Kidney (tissue), 13 donors: ENCODE measurements at regions not wholly inside any gene's neighbourhood (a gene's known extent, or its start where the extent isn't known, plus 50 kb on each side); places are given as distances from the start of the nearest gene placed in this dataset.

ENCODE experiments used
- DNase-seq, 5 donors: peaks; one replicate each; pipeline ENCODE4 v3.0.0-alpha.2; 2013 to 2020
- FAIRE-seq: peaks from 2 replicates; lab custom pipeline; 2012; peaks lifted over from hg19 to GRCh38; lab: Jason Lieb, UNC
- H3K27ac ChIP-seq, 2 donors: one replicate each; pipeline ENCODE4 v1.7.0; 2013; ENCODE audit warnings: low read depth in 2 of 2, low read length in 2 of 2, inconsistent platforms in 1 of 2
- H3K27me3 ChIP-seq: one replicate; pipeline ENCODE4 v1.7.1; 2013; ENCODE audit warnings: low read length, inconsistent platforms; ENCODE audit not compliant: control insufficient read depth, insufficient read depth
- H3K36me3 ChIP-seq, 3 donors: one replicate each; pipeline versions ENCODE4 v1.7.0 to v1.7.1; 2013; ENCODE audit warnings: low read length in 3 of 3, control low read depth in 1 of 3, inconsistent platforms in 1 of 3; ENCODE audit not compliant: insufficient read depth in 3 of 3, control insufficient read depth in 2 of 3
- H3K4me1 ChIP-seq, 3 donors: one replicate each; pipeline versions ENCODE4 v1.7.0 to v1.7.1; 2013; ENCODE audit warnings: low read length in 3 of 3, inconsistent platforms in 1 of 3, low read depth in 1 of 3; ENCODE audit not compliant: control insufficient read depth in 2 of 3, insufficient read depth in 2 of 3
- H3K4me3 ChIP-seq, 3 donors: one replicate each; pipeline versions ENCODE4 v1.7.0 to v1.8.1; 2013; ENCODE audit warnings: low read length in 3 of 3, control low read depth in 1 of 3, inconsistent platforms in 1 of 3
- H3K9ac ChIP-seq, 3 donors: one replicate each; pipeline versions ENCODE4 v1.7.0 to v1.7.1; 2013; ENCODE audit warnings: low read length in 3 of 3, control low read depth in 1 of 3, inconsistent platforms in 1 of 3
- H3K9me3 ChIP-seq, 3 donors: one replicate each; pipeline versions ENCODE4 v1.7.0 to v1.7.1; 2013; ENCODE audit warnings: low read length in 3 of 3, control low read depth in 1 of 3, inconsistent platforms in 1 of 3; ENCODE audit not compliant: control insufficient read depth in 2 of 3, insufficient read depth in 1 of 3
- intact Hi-C: fragments of 100-400 bp; cut with DNase I; formaldehyde crosslinking; loops from one replicate; pipeline ENCODE4 v1.11.1; 2022
- TF ChIP-seq, protein P1 (sequence below): IDR thresholded peaks from 3 replicates; pipeline ENCODE4 v1.5.1; 2012; ENCODE audit warnings: mild to moderate bottlenecking, moderate library complexity, borderline replicate concordance; ENCODE audit not compliant: insufficient read depth; ENCODE audit errors: extremely low read depth
- donor health status: control.
- donor health status: control.
- donor health status: control.
- donor health status: control.
- donor health status: control.
- donor health status: DM: yes; HTN: yes; CAD: no.
- donor health status: Normal renal cell carcinoma (clear cell type).

DNA sequence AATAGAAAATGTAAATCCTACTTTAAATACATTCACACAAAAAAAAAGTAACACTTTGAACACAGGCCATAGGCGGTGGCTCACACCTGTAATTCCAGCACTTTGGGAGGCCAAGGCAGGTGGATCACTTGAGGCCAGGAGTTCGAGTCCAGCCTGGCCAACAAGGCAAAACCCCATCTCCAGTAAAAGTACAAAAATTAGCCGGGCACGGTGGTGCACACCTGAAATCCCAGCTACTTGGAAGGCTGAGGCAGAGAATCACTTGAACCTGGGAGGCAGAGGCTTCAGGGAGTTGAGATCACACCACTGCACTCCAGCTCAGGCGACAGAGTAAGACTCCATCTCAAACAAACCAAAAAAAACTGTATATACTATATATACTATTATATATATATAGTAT, 303.6 kb downstream of the BCL11A start:
- no peak for FAIRE-seq

DNA sequence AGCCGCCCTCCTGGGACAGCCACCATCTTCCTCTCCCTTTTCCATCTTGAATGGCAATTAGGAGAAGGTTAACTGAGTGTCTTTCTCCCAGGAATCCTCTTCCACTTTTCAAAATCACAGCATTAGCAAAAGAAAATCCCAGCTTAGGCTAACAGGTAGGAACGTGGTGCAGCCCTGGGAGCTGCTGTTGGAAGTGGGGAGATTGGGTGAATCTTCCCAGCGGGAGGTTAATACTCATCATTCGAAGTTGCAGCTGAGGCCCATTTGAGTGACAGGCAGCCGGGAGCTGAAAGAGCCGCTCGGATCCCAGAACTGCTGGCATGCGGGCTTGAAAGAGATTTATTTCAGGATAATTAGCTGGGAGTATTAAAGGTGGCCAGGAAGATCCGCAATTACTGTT, 306.0 kb downstream of the BCL11A start:
- TF ChIP-seq, protein P1, sequence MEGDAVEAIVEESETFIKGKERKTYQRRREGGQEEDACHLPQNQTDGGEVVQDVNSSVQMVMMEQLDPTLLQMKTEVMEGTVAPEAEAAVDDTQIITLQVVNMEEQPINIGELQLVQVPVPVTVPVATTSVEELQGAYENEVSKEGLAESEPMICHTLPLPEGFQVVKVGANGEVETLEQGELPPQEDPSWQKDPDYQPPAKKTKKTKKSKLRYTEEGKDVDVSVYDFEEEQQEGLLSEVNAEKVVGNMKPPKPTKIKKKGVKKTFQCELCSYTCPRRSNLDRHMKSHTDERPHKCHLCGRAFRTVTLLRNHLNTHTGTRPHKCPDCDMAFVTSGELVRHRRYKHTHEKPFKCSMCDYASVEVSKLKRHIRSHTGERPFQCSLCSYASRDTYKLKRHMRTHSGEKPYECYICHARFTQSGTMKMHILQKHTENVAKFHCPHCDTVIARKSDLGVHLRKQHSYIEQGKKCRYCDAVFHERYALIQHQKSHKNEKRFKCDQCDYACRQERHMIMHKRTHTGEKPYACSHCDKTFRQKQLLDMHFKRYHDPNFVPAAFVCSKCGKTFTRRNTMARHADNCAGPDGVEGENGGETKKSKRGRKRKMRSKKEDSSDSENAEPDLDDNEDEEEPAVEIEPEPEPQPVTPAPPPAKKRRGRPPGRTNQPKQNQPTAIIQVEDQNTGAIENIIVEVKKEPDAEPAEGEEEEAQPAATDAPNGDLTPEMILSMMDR, result no peak
- FAIRE-seq, result no peak
- Histone ChIP-seq H3K9me3 (no peaks in the 10 kb centered on the region), H3K27me3 (no peaks in the 10 kb centered on the region), H3K4me3 (no peak overlapping the region), H3K27ac (no peak overlapping the region), H3K36me3 (no peaks in the 10 kb centered on the region), H3K4me1 (no peaks in the 10 kb centered on the region), H3K9ac (no peak overlapping the region)
- intact Hi-C loops, result no loop called here
- DNase-seq, result peak in 2 of 5 donors; percentile 5 to 16

More for the DNA sequence above, 303.6 kb downstream of the BCL11A start:
- Histone ChIP-seq H3K9ac (no peak overlapping the region), H3K4me3 (no peak overlapping the region), H3K4me1 (no peaks in the 10 kb centered on the region), H3K27ac (no peak overlapping the region), H3K36me3 (no peaks in the 10 kb centered on the region), H3K27me3 (no peaks in the 10 kb centered on the region), H3K9me3 (no peaks in the 10 kb centered on the region)
- no peak for DNase-seq
- intact Hi-C loops, result no loop called here
- TF ChIP-seq, protein P1, result no peak

DNA sequence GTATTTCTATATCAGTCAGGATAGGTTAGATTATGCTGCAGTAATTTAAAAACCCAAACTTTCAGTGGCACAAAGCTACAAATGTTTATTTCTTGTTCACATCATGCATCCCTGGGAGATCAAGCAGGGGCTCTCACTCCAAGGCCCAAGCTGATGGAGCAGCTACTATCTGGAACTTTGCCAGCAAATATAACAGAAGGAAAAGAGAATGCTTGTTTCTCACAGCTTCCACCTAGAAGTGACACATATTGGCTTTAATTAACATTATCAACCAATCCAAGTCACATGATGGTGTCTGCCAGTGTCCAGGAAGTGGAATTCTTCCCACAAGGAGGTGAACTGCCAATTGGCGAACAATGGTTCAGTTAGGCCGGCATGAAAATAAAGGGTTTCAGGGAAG, 306.9 kb downstream of the BCL11A start:
- no peak overlapping the region for H3K27ac ChIP-seq
- H3K9ac ChIP-seq, result no peak overlapping the region
- no peaks in the 10 kb centered on the region for H3K36me3 ChIP-seq
- peaks cover 0 to 3% (median 0%) of the 10 kb centered on the region in 3 donors for H3K9me3 ChIP-seq
- no peak for FAIRE-seq
- DNase-seq, result no peak
- intact Hi-C loops, result no loop called here
- TF ChIP-seq, protein P1, result no peak
- no peaks in the 10 kb centered on the region for H3K4me1 ChIP-seq
- no peaks in the 10 kb centered on the region for H3K27me3 ChIP-seq
- no peak overlapping the region for H3K4me3 ChIP-seq
